CD14-positive monocyte (primary cell): ENCODE measurements at regions not wholly inside any gene's neighbourhood (a gene's known extent, or its start where the extent isn't known, plus 50 kb on each side); places are given as distances from the start of the nearest gene placed in this dataset.

ENCODE experiments used
- DNase-seq, 3 donors: peaks; one replicate each; pipeline ENCODE4 v3.0.0-alpha.2; 2011 to 2022
- H2AFZ ChIP-seq: 2 replicates; pipeline ENCODE4 v1.6.0; 2012; ENCODE audit warnings: mild to moderate bottlenecking, low read depth, low read length, inconsistent platforms; ENCODE audit not compliant: insufficient read depth, poor library complexity, severe bottlenecking
- H3K27ac ChIP-seq, 2 donors: 1 replicate in 1 of 2; 2 replicates in 1 of 2; pipeline ENCODE4 v1.5.1; 2012 to 2013; ENCODE audit warnings: low read length in 2 of 2, control low read depth in 1 of 2, inconsistent platforms in 1 of 2, low read depth in 1 of 2, mild to moderate bottlenecking in 1 of 2
- H3K27me3 ChIP-seq, 2 donors: one replicate each; pipeline versions ENCODE4 v1.6.0 to v1.6.1; 2011 to 2013; ENCODE audit warnings: low read length in 2 of 2; ENCODE audit not compliant: control insufficient read depth in 2 of 2, insufficient read depth in 2 of 2
- H3K36me3 ChIP-seq, 2 donors: replicated peaks in 1 of 2; 1 replicate in 1 of 2; 2 replicates in 1 of 2; pipeline versions ENCODE4 v1.5.1 to v1.6.1; 2012 to 2013; ENCODE audit warnings: low read length in 2 of 2, control low read depth in 1 of 2, inconsistent platforms in 1 of 2, mild to moderate bottlenecking in 1 of 2; ENCODE audit not compliant: insufficient read depth in 2 of 2, control insufficient read depth in 1 of 2
- H3K4me1 ChIP-seq, 2 donors: 1 replicate in 1 of 2; 2 replicates in 1 of 2; pipeline versions ENCODE4 v1.5.1 to v1.6.1; 2012 to 2013; ENCODE audit warnings: low read length in 2 of 2, control low read depth in 1 of 2, inconsistent platforms in 1 of 2, mild to moderate bottlenecking in 1 of 2, moderate library complexity in 1 of 2; ENCODE audit not compliant: insufficient read depth in 2 of 2, control insufficient read depth in 1 of 2
- H3K4me2 ChIP-seq: replicated peaks from 2 replicates; pipeline ENCODE3; 2012; ENCODE audit warnings: low read length, moderate library complexity, mild to moderate bottlenecking; ENCODE audit not compliant: poor library complexity, severe bottlenecking; ENCODE audit errors: extremely low read depth
- H3K4me3 ChIP-seq, 3 experiments: fragments of 200-600 bp in 1 of 3; sonication (generic) in 1 of 3; replicated peaks in 1 of 3; 1 replicate in 2 of 3; 2 replicates in 1 of 3; pipeline ENCODE4 v1.5.1; 2011 to 2013; ENCODE audit warnings: low read length in 3 of 3, mild to moderate bottlenecking in 3 of 3, control low read depth in 2 of 3, low read depth in 2 of 3, inconsistent platforms in 1 of 3, moderate library complexity in 1 of 3
- H3K79me2 ChIP-seq: 2 replicates; pipeline ENCODE4 v1.6.0; 2012; ENCODE audit warnings: mild to moderate bottlenecking, control low read depth, inconsistent platforms, low read length, moderate library complexity; ENCODE audit not compliant: insufficient read depth
- H3K9ac ChIP-seq: 2 replicates; pipeline ENCODE4 v1.6.0; 2017; ENCODE audit warnings: low read length, mild to moderate bottlenecking; ENCODE audit not compliant: insufficient read depth, poor library complexity, severe bottlenecking
- H3K9me3 ChIP-seq, 2 donors: replicated peaks in 1 of 2; 1 replicate in 1 of 2; 2 replicates in 1 of 2; pipeline versions ENCODE4 v1.5.1 to v1.6.1; 2012 to 2013; ENCODE audit warnings: low read length in 2 of 2, control low read depth in 1 of 2; ENCODE audit not compliant: control insufficient read depth in 1 of 2, insufficient read depth in 1 of 2
- H4K20me1 ChIP-seq: 2 replicates; pipeline ENCODE4 v1.6.0; 2012; ENCODE audit warnings: mild to moderate bottlenecking, low read length, control low read depth, moderate library complexity; ENCODE audit not compliant: insufficient read depth
- H3K27ac Mint-ChIP-seq, 7 donors: one replicate each; pipeline ENCODE4 v1.8.0; 2020; ENCODE audit warnings: mild to moderate bottlenecking in 7 of 7, mixed read lengths in 7 of 7, moderate library complexity in 6 of 7, inconsistent platforms in 2 of 7
- H3K27me3 Mint-ChIP-seq, 3 donors: one replicate each; pipeline ENCODE4 v1.8.0; 2021 to 2022; ENCODE audit warnings: low read depth in 3 of 3, mild to moderate bottlenecking in 3 of 3, mixed read lengths in 3 of 3, moderate library complexity in 3 of 3, inconsistent platforms in 1 of 3
- H3K36me3 Mint-ChIP-seq, 2 donors: one replicate each; pipeline ENCODE4 v1.8.0; 2020; ENCODE audit warnings: mixed read lengths in 2 of 2, inconsistent platforms in 1 of 2, mild to moderate bottlenecking in 1 of 2
- H3K4me1 Mint-ChIP-seq: one replicate; pipeline ENCODE4 v1.8.0; 2020; ENCODE audit warnings: mild to moderate bottlenecking, mixed read lengths
- H3K4me3 Mint-ChIP-seq, 2 donors: one replicate each; pipeline ENCODE4 v1.8.0; 2020; ENCODE audit warnings: mild to moderate bottlenecking in 2 of 2, mixed read lengths in 2 of 2, moderate library complexity in 1 of 2
- H3K9me3 Mint-ChIP-seq, 7 donors: one replicate each; pipeline ENCODE4 v1.8.0; 2020 to 2022; ENCODE audit warnings: mixed read lengths in 7 of 7, mild to moderate bottlenecking in 6 of 7, moderate library complexity in 6 of 7, inconsistent platforms in 2 of 7
- WGBS: methylation state at CpG from one replicate; pipeline ENCODE4 v1.1.5; 2013; ENCODE audit warnings: missing lambda C conversion rate; ENCODE audit not compliant: insufficient coverage; 5-methylcytosine and 5-hydroxymethylcytosine counted together
- intact Hi-C, 2 donors: fragments of 100-400 bp; cut with micrococcal nuclease; formaldehyde crosslinking; loops; one replicate each; pipeline versions ENCODE4 v1.15.0 to v1.15.1; 2023
- TF ChIP-seq, protein P1 (sequence below): fragments of 200-600 bp; IDR thresholded peaks from one replicate; pipeline ENCODE4 v1.8.0; 2022; ENCODE audit warnings: antibody characterized with exemption, mild to moderate bottlenecking

DNA sequence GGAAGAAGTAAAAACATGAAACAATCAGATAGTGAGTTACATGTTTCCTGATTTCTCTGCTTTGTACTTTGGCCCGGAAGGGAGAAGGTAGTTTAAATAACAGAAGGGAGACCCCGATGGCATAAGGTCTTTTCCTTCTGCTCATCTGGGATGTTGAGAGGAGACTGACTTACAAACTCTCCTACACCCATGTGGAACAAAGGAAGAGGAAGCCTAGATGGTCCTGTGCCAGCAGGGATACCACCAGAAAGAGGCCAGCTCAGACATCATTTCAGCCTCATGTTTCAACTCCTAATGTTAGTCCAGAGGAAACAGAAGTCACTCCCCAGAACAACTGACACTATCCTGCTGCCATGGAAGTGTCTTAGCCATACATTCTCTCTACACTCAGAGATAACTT lies 250.7 kb upstream of the NOX3 start:
- peaks cover 4 to 17% (median 10%) of the 10 kb centered on the region in 7 donors for H3K9me3 Mint-ChIP-seq
- H3K27me3 ChIP-seq, result no peaks in the 10 kb centered on the region

GRCh38 chr6:155701342-155701741 lies 245.7 kb upstream of the NOX3 start:
- TF ChIP-seq, protein P1, sequence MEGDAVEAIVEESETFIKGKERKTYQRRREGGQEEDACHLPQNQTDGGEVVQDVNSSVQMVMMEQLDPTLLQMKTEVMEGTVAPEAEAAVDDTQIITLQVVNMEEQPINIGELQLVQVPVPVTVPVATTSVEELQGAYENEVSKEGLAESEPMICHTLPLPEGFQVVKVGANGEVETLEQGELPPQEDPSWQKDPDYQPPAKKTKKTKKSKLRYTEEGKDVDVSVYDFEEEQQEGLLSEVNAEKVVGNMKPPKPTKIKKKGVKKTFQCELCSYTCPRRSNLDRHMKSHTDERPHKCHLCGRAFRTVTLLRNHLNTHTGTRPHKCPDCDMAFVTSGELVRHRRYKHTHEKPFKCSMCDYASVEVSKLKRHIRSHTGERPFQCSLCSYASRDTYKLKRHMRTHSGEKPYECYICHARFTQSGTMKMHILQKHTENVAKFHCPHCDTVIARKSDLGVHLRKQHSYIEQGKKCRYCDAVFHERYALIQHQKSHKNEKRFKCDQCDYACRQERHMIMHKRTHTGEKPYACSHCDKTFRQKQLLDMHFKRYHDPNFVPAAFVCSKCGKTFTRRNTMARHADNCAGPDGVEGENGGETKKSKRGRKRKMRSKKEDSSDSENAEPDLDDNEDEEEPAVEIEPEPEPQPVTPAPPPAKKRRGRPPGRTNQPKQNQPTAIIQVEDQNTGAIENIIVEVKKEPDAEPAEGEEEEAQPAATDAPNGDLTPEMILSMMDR, result no peak
- no peak overlapping the region for H3K9ac ChIP-seq

More for the DNA sequence above, 250.7 kb upstream of the NOX3 start:
- no peaks in the 10 kb centered on the region for H3K36me3 Mint-ChIP-seq
- no CpG with 5 or more reads among the region's 2 CpGs for WGBS
- DNase-seq, result no peak
- intact Hi-C loops, result no loop called here
- H3K4me3 Mint-ChIP-seq, result no peak overlapping the region
- no peaks in the 10 kb centered on the region for H3K36me3 ChIP-seq
- H3K4me2 ChIP-seq, result no peak overlapping the region
- H4K20me1 ChIP-seq, result no peaks in the 10 kb centered on the region
- no peaks in the 10 kb centered on the region for H3K4me1 Mint-ChIP-seq
- no peak overlapping the region for H3K27ac Mint-ChIP-seq
- no peaks in the 10 kb centered on the region for H3K27me3 Mint-ChIP-seq
- no peak overlapping the region for H2AFZ ChIP-seq
- no peaks in the 10 kb centered on the region for H3K79me2 ChIP-seq
- no peak overlapping the region for H3K4me3 ChIP-seq
- no peak overlapping the region for H3K27ac ChIP-seq
- peaks cover 0 to 10% of the 10 kb centered on the region in 2 donors for H3K9me3 ChIP-seq
- TF ChIP-seq, protein P1, result no peak
- H3K4me1 ChIP-seq, result no peaks in the 10 kb centered on the region
- H3K9ac ChIP-seq, result no peak overlapping the region

More at GRCh38 chr6:155701342-155701741, 245.7 kb upstream of the NOX3 start:
- no peak overlapping the region for H3K4me3 Mint-ChIP-seq
- H2AFZ ChIP-seq, result no peak overlapping the region
- WGBS, result 98% methylated on average over 4 of the region's 6 CpGs
- H3K4me1 ChIP-seq, result no peaks in the 10 kb centered on the region
- H3K4me3 ChIP-seq, result no peak overlapping the region
- no peak overlapping the region for H3K27ac Mint-ChIP-seq
- H3K27ac ChIP-seq, result no peak overlapping the region
- no peaks in the 10 kb centered on the region for H3K79me2 ChIP-seq
- no peaks in the 10 kb centered on the region for H3K27me3 Mint-ChIP-seq
- H3K9me3 Mint-ChIP-seq, result peaks cover 0 to 11% (median 7%) of the 10 kb centered on the region in 7 donors
- no peaks in the 10 kb centered on the region for H3K36me3 Mint-ChIP-seq
- no peaks in the 10 kb centered on the region for H3K36me3 ChIP-seq
- H3K4me2 ChIP-seq, result no peak overlapping the region
- no peaks in the 10 kb centered on the region for H3K27me3 ChIP-seq
- no peaks in the 10 kb centered on the region for H4K20me1 ChIP-seq
- no peaks in the 10 kb centered on the region for H3K9me3 ChIP-seq
- intact Hi-C loops, result no loop called here
- no peaks in the 10 kb centered on the region for H3K4me1 Mint-ChIP-seq
- no peak for DNase-seq
